Right renal cortex interstitium (tissue), 3 donors: ENCODE measurements at regions not wholly inside any gene's neighbourhood (a gene's known extent, or its start where the extent isn't known, plus 50 kb on each side); places are given as distances from the start of the nearest gene placed in this dataset.

Source experiments
- DNase-seq, 3 donors: peaks; one replicate each; pipeline ENCODE4 v3.0.0-alpha.2; 2013; ENCODE audit warnings: low read depth in 3 of 3, low spot score in 2 of 3

DNA sequence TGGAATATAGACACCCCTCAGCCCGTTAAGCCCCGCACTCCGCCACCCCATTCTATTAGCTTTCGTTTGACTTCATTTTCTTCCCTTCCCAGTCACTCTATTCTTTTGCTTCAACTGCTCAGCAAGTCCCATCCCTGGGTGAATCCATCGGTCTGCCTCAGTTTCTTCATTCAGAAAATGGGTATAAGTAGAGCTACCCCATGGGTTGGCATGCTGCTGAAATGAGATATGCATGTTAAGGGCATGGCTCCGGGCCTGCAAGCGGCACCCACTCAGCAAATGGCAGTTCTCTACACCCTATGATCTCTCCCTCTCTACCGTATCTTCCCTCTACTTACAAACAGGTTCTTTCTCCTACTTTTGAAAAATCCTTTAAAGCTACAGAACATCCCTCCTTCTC is 87.8 kb upstream of the IRF2BP2 start:
- DNase-seq, result no peak

DNA sequence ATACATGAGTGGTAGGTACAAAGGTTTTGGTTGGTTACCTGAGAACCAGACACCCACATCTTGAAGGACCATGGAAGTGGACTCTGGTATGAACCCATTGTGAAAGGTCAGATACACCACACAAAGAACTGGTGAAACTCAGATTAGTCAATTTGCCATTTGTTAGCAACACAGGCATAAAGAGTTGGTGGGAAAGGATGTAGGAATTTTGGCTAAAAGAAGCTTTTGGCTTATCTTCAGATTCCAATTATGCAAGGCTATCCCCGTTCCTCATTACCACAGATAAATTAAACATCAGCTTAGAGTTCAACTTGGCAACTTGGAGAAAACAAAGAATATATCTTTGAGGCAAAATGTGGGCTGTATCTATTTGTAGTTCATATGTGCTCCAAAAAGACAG is 87.0 kb upstream of the IRF2BP2 start:
- DNase-seq, result no peak

DNA sequence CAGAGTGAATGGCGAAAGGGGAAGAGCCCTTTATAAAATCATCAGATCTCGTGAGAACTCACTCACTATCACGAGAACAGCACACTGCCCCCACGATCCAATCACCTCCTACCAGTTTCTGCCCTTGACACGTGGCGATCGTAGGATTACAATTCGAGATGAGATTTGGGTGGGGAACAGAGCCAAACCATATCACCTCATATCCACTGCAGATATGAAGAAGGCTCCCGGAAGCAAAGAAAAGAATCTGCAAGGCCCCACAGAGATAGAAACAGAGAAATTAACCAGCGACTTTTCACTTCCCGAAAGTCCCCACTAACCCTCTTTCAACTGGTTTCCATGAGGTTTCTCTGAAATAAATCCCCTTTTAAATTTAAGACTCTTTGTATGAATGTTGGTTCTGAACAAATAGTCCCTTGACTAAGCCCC is 86.2 kb upstream of the IRF2BP2 start:
- no peak for DNase-seq

DNA sequence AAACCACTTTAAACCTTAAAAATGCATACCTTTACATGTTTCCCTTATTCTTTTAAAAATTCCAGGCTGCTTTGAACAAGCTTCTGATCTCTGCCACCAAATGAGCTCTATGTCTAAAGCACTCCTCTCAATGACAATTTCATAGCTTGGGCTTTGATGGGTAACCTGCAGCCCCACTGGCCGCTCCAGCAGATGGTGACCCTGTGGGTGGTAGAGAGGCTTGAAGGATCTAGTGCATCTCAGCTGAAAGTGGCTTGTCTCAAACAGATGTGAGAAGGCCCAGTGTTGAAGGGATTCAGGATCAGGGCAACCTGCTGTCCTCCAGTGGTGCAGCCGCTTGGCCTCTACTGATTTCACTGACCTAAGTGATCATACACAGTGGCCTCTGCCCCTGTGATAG is 84.7 kb upstream of the IRF2BP2 start:
- DNase-seq, result no peak

DNA sequence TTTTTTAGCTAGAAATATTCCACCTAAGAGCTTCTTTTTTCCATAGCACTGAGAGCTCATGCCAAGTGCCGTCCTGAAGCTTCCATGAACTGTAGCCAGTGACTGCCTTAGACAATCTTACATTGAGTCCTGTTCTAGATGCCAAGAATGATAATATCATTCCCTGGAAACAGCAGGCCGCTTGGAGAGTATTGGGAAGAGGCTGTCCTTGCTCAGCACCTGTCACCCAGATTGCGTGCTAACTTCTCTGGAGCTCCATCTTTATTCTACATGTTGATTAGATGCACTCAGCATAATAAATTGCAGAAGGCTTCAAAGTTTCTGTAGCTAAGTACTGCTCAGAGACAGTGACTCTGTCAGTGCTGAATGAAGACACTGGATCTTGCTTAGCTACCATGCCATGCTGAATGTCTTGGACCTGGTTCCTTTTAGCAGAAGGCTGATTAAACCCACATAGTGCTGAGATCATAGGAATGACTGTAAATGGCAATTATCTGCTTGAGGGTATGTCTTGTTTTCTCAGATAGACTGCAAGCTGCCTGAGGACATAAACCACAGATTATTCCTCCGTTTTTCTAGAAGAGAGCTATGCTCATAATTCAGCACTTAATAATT is 83.1 kb upstream of the IRF2BP2 start:
- DNase-seq, result no peak

DNA sequence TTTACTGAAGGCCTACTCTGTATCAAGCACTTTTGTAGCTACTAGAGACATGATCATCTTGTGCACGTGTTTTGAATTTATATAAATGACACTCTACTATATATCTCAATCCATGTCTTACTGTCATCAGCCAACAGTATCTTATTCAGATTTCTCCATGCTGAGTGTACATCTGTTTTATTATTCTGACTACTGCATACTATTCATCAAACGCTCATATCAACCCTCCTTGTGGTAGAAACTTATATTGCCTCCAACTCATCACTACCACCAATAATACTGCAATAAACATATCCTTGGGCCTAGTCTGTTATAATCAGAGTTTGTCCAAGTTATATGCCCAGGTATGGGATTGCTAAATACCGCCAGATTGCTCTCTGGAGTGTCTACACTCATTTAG is 81.6 kb upstream of the IRF2BP2 start:
- DNase-seq, result no peak

DNA sequence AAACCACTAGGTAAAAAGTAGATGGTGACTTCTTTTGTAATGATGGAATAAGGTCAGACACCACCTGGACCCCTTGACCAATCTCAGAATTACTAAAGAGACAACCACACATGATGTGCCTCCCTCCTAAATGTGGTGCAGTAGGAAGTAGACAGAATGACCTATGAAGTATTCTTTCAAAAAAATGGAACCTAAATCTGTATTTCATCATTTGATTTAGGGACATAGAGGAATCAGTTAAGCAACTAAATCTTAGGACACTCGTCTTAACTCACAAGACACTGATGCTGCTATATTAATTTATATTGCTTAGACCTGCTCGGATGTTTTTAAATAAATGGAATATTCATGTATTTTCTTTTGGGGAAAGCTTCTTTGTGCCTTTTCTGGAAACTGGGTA is 80.9 kb upstream of the IRF2BP2 start:
- DNase-seq, result no peak

DNA sequence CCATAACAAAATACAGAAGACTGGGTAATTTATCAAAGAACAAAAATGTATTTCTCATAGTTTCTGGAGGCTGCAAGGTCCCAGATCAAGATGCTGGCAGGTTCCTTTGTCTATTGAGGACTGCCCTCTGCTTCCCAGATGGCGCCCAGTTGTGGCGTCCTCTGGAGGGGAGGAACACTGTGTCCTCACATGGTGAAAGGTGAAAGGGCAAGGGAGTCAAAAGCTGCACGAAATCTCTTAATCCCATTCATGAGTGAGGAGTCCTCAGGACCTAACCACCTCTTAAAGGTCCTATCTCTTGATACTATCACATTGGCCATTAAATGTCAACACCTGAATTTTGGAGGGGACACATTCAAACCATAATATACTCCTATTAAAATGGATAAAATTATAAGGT is 79.3 kb upstream of the IRF2BP2 start:
- no peak for DNase-seq

DNA sequence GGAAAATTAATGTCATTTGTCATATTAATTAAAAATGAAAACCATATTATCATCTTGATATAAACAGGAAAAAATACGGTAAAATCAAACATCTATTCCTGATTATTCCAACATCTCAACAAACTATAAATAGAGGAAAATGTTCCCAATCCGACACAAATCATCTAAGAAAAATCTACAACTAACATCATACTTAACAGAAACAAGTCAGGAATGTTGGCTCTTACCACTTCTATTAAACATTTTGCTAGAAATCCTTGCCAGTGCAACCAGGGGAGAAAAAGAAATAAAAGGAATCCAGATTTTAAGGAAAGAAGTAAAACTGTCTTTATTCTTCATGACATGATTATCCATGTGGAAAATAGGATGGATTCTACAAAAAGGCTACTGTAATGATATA is 77.0 kb upstream of the IRF2BP2 start:
- DNase-seq, result no peak

DNA sequence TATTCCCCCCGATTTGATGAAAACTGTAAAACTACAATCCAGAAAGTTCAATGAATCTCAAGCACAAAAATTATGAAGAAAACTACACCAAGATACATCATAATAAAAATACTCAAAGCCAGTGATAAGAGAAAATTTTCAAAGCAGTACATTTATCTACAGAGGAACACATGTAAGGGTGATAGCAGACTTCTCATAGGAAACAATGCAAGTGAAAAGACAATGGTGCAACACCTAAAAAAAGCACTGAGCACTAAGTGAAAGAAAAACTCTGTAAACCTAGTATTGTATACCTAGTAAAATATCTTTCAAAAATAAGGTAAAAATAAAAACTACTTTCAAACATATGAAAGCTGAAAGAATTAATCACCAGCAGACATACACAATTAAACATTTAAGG is 76.1 kb upstream of the IRF2BP2 start:
- no peak for DNase-seq

DNA sequence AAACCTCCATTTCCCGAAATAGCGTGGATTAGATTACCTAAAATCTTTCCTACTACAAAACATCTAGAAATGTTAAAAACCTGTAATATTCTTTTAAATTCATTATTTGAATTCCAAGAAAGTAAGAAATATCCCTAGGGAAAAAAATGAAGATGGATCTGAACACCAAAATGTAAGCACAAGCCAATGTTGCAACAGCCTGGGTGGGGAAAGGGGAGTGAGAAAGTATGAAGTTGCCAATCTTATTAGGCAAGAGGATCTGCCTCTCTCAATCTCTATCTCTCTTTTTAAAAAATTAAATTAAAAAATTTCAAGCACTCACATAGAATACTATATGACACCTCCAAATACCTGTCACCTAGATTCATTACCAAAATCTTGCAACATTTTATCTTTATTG is 74.9 kb upstream of the IRF2BP2 start:
- DNase-seq, result no peak

DNA sequence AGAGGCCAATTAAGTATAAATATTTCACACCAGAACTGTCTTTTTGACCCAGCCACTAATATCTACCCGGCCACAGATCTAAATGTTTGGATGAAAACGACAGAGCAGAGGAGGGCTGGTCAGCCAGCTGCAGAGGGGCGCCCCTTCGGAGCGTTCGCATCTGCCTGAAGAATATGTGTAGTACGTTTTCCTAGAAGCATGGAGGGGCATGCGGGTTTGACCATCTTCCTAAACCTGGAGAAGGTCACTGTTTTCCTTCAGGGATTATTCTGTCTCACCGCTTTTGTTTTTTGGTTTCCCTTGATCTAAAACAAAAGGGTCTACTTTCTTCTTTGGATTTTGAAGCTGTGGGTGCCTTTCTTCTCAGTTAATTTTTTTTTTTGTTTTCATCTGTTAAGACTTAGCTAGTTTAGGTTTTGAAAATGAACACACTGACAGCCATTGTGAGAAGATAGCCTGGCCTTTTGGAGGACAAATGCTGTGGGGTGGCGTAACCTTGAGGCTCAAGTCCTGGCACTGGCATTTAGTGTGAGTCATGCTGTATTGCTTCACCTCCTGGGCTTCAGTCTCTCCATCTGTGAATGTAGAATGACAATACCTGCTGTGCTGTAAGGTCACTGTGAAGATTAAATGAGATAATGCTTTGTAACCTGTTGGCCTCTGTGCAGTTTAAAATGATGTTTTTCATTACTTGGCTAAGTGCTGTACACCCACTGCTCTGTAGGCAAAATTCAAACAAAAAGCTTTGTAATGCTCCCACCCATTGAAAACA is 74.1 kb upstream of the IRF2BP2 start:
- no peak for DNase-seq

DNA sequence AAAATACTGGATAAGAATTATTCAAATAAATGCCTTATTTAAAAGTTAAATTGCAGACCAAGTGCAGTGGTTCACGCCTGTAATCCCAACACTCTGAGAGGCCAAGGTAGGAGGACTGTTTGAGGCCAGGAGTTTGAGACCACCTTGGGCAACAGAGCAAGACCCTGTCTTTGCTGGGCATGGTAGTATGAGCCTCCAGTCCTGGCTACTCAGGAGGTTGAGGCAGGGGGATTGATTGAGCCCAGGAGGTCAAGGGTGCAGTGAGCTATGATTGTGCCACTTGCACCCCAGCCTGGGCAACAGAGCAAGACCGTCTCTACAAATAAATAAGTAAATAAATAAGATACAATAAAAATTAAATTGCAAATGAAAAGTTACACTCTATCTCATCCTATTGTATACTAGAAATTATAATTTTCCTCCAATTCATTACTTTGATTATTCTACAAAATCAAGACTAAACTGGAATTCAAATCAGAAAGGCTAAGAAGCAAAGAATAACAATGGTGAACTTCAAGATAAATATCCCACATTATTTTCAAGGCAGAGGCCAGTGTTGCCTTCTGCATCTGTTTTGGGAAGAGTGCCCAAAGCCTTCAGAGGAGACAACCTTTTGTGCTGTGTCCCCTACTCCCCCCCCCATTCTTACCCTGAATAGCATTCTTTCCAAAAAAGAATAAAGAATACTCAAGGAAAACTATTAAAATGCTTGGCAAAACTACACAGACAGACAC is 73.3 kb upstream of the IRF2BP2 start:
- no peak for DNase-seq

DNA sequence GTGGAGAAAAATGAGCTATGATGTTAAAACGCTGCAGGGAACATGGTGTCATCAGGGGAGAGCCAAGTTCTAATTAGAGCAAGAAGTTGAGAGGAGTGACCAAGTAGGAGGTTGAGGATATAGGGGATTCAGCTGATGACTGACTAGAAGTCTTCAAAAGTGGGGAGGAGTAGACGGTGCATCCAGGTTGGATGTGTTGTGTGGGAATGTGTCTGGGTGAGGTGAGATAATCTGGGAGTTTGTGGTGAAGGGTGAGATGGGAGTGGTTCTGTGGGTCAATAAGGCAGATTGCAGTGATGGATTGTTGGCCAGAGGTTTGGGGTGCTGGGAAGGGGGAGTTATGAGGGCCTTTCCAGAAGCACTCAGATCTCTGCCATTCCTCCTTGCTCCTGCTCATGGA is 72.0 kb upstream of the IRF2BP2 start:
- DNase-seq, result no peak

DNA sequence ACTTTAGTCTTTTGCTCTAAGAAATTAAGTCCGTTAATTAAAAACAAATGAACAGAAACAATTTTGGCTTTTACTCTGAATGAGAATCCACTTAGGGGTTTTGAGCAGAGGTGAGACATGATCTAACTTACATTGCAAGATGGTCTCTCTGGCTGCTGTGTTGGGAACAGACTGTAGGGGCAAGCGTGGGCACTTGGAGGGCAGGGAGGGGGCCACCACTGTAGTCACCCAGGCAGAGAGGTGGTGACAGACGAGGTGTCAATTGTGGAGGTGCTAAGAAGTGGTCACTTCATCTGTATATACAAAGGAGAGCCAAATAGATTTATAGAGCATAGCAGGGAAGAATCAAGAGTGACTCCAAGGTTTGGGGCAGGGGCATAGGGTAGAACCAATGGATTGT is 71.1 kb upstream of the IRF2BP2 start:
- no peak for DNase-seq

DNA sequence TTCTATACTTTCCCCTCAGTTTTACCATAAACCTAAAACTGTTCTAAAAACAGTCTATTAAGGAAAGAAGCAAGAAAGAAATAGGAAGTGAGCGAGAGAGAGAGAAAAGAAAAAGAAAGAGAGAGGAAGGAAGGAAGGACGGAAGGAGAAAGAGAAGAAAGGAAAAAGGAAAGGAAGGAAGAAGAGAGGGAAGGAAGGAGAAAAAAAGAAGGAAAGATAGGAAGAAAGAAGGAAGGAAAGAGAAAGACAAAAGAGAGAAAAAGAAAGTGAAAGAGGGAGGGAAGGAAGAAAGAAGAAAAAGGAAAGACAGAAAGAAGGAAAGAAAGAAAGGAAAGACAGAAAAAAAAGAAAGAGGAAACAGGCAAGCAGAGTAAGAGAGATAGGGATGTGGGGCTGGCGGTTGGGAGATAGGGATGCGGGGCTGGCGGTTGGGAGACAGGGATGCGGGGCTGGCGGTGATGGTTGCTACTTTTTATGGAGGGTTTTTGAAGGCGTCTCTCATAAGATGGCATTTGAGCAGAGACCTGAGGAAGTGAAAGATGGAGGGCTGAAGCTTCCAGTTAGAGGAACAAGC is 70.4 kb upstream of the IRF2BP2 start:
- DNase-seq, result no peak

DNA sequence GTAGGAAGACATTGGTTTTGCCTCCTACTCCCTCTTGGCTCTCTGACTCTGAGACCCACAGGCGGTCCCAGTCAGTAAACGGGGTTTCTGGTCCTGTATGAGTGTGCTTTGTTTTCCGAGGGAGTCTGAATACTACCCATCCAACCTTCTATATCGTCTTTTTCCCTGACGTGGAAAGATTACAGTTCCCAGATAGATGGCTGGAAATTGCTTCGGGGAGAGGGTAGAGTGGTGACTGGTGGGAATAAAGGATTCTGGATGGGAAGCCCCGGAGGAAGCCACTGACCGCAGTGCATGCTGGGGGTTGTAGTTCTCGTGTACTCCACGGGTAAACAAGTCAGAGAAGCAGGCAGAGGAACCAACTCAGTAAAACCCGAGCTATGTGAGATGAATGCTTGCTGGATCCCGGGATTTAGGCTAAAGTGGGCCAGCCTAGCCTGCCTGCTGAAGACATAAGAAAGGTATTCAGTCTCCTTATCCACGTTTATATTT is 66.2 kb upstream of the IRF2BP2 start:
- DNase-seq, result peak in 2 of 3 donors; percentile 52 to 80

DNA sequence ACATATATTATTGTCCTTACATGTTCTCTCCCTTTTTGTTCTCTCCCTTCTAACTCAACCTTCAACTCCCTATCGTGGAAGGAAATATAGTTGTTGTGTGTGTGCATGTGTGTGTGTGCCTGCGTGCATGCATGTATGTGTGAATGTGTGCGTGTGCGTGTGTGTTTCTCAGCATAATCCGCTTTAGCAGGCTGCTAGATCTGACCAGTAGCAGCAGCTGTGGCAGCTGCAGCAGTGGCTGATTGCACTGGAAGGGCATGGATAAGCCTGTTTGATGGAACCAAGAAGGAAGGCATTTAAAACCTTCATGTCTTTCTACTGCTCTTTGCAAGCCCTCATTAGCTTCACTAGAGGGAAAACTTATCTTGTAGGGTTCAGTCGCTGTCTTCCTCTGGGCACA is 65.6 kb upstream of the IRF2BP2 start:
- no peak for DNase-seq

DNA sequence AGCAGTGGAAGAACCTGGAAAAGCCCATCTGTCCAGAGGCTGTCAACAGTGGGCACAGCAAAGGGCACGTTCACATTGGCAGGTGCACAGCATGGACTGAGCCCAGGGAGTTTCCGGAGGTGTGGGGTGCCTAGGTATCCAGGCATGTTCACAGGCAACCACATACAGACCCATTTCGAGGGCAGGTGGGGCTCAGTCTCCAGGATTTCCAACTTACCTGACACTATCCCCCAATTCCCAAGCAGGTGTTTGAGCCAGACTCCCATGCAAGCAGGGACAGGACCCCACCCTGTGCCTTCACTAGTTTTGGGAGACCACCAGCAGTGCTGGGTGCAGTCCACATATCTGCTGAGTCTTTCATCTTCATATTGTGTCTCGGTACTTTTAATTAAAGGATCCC is 65.0 kb upstream of the IRF2BP2 start:
- no peak for DNase-seq

DNA sequence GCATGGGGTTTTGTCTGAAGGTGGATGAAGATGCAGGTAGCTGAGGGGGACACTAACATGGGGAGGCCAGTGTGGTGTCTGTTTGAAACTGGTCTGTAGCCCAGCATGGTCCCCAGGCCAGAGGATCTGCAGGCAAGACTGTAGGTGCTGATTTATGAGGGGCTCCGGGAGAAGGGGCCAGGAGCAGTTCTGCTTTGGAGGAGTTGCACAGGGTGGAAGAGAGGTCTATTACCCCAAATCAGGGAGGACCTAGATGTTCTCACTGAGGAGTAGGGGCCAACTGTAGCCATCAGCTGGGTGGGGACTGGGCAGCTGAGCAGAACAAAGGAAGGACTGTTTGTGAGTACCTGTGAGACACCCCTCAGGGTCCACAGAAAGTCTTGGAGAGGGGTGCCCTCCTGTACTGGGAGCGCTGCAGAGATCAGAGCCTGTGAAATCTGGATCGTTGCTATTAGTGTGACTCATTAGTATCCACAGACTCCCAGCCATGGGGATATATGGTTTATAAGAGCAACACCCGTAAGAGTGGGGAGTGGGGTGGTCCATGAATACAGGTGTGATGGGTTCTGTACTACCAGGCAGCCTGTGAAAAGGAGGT is 64.3 kb upstream of the IRF2BP2 start:
- DNase-seq, result no peak
